ENCODE measurements at regions not wholly inside any gene's neighbourhood (a gene's known extent, or its start where the extent isn't known, plus 50 kb on each side); places are given as distances from the start of the nearest gene placed in this dataset.

DNA sequence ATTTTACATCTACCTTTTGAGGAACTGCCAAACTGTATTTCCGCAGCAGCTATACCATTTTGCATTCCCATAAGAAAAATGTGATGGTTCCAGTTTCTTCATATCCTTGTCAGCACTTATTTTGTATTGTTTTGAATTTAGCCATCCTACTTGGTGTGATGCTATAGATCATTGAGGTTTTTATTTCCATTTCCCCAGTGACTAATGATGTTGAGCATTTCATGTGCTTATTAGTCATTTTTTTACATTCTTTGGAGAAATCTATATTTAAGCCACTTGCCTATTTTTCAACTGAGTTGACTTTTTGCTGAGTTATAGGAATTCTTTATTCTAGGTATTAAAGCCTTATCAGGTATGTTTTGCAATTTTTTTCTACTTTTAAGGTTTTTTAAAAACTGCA, 347.6 kb upstream of the RARB start:
- no peak overlapping the region for H2BK12ac ChIP-seq (ENCODE audit: low read depth, low read length)
- H3K79me2 ChIP-seq (ENCODE audit: control insufficient read depth in 1 of 2, insufficient read depth in 2 of 2, low read length in 2 of 2): no peaks in the 10 kb centered on the region
- H3K4me1 ChIP-seq (replicated peaks in 1 of 4; ENCODE audit: control insufficient read depth in 3 of 4, insufficient read depth in 4 of 4, low read length in 3 of 4): no peaks in the 10 kb centered on the region
- no peak overlapping the region for H4K5ac ChIP-seq (ENCODE audit: insufficient read length, low read depth, low read length)
- H2BK15ac ChIP-seq (ENCODE audit: low read length): no peak overlapping the region
- no peak overlapping the region for H3K56ac ChIP-seq (replicated peaks; ENCODE audit: insufficient read length, low read depth, low read length)
- H3K9me3 ChIP-seq (ENCODE audit: insufficient read depth in 2 of 2, low read depth in 1 of 2, low read length in 1 of 2): no peaks in the 10 kb centered on the region
- FAIRE-seq: no peak
- no peak overlapping the region for H2AFZ ChIP-seq (ENCODE audit: low read length)
- H3K18ac ChIP-seq (ENCODE audit: extremely low read depth, low read length): no peak overlapping the region
- no peak overlapping the region for H2BK5ac ChIP-seq (ENCODE audit: low read depth, low read length)
- no peak overlapping the region for H2BK120ac ChIP-seq (replicated peaks; ENCODE audit: low read depth, low read length)
- ChIA-PET POLR2A (ENCODE audit: partially characterized antibody) (no interaction called here), CTCF (ENCODE audit: partially characterized antibody) (no interaction called here)
- H3K23ac ChIP-seq (ENCODE audit: insufficient read length): no peak overlapping the region
- H3K14ac ChIP-seq (ENCODE audit: insufficient read length): no peak overlapping the region
- no peak overlapping the region for H3K9ac ChIP-seq (replicated peaks in 1 of 4; ENCODE audit: extremely low read depth in 1 of 4, low read depth in 3 of 4, low read length in 3 of 4)
- no peak for DNase-seq (ENCODE audit: low read depth in 1 of 2, low spot score in 2 of 2)
- H4K8ac ChIP-seq (ENCODE audit: extremely low read depth, insufficient read depth, low read length): no peak overlapping the region
- H3K4ac ChIP-seq (replicated peaks; ENCODE audit: insufficient read length, low read depth, low read length): no peak overlapping the region
- WGBS, 2 experiments (ENCODE audit: extremely low coverage in 1 of 2, insufficient coverage in 1 of 2, insufficient read length in 1 of 2, insufficient replicate concordance in 2 of 2, low coverage in 1 of 2, low lambda C conversion rate in 2 of 2, missing lambda C conversion rate in 1 of 2): 82% methylated on average over 1 of the region's 1 CpG; no CpG with 5 or more reads in 1 of the 2 experiments
- H4K91ac ChIP-seq (replicated peaks; ENCODE audit: insufficient read length, low read length): no peak overlapping the region
- no peak overlapping the region for H2AK5ac ChIP-seq (ENCODE audit: low read depth, low read length)
- no peak overlapping the region for H3K27ac ChIP-seq (ENCODE audit: low read depth, low read length)
- TF ChIP-seq BCL11A (IDR thresholded peaks at IDR 0.05; ENCODE audit: low read depth in 2 of 2, low read length in 2 of 2) (no peak), ASH2L (IDR thresholded peaks at IDR 0.05; ENCODE audit: low read length) (no peak), TEAD4 (IDR thresholded peaks at IDR 0.05; ENCODE audit: low read depth, low read length) (0 out of 2 replicates have a peak, but pooled peaks have one; percentile 14), MAFK (IDR thresholded peaks at IDR 0.05; ENCODE audit: low read depth, low read length) (no peak)
- no peaks in the 10 kb centered on the region for H3K79me1 ChIP-seq (ENCODE audit: low read depth, low read length)
- no peaks in the 10 kb centered on the region for H3K27me3 ChIP-seq (replicated peaks in 1 of 4; ENCODE audit: control insufficient read depth in 3 of 4, extremely low read depth in 1 of 4, insufficient read depth in 3 of 4, low read length in 3 of 4)
- no peak overlapping the region for H3K4me3 ChIP-seq (ENCODE audit: extremely low read depth in 1 of 4, insufficient read depth in 2 of 4, low read depth in 3 of 4, low read length in 4 of 4)
- H4K20me1 ChIP-seq (replicated peaks in 1 of 2; ENCODE audit: control insufficient read depth in 1 of 2, insufficient read depth in 2 of 2, low read length in 2 of 2): no peaks in the 10 kb centered on the region
- H3K23me2 ChIP-seq (ENCODE audit: low read depth, low read length): no peaks in the 10 kb centered on the region
- no peaks in the 10 kb centered on the region for H3K36me3 ChIP-seq (ENCODE audit: control insufficient read depth in 2 of 4, insufficient read depth in 4 of 4, low read length in 3 of 4)
- no peak overlapping the region for H2BK20ac ChIP-seq (ENCODE audit: low read length)
- H3K4me2 ChIP-seq (ENCODE audit: insufficient read depth in 1 of 2, low read depth in 2 of 2, low read length in 2 of 2): no peak overlapping the region

Data from H1 (cell line).